ENCODE measurements at regions not wholly inside any gene's neighbourhood (a gene's known extent, or its start where the extent isn't known, plus 50 kb on each side); places are given as distances from the start of the nearest gene placed in this dataset.

DNA sequence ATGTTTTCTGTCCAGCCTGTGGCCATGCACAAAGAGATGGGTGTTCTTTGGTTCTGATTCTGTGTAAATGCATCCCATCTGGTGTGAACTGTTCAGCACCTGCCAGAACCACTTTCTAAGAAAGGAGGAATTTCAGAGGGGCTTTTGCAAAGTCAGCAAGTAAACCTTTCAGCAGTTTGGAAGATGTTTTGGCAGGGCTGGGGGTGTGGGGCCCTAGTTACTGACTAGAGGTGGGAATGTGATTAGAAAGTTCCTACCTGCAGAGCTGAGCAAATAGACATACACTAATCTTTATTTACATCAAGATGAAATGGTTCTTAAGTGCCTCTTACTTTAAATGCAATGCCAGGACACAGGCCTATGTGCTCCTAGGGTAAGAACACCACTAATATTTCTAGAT, 378.1 kb upstream of the USP24 start:
- Histone ChIP-seq H3K9ac (ENCODE audit: low read length in 3 of 3) (no peak overlapping the region), H3K4me3 (ENCODE audit: low read length in 3 of 3) (no peak overlapping the region), H3K36me3 (ENCODE audit: control insufficient read depth in 2 of 3, insufficient read depth in 3 of 3, low read length in 3 of 3) (no peaks in the 10 kb centered on the region), H3K9me3 (ENCODE audit: control insufficient read depth in 2 of 3, insufficient read depth in 1 of 3, low read length in 3 of 3) (peaks cover 0 to 4% (median 0%) of the 10 kb centered on the region in 3 donors), H3K27ac (ENCODE audit: low read depth in 2 of 2, low read length in 2 of 2) (no peak overlapping the region), H3K27me3 (ENCODE audit: control insufficient read depth, insufficient read depth, low read length) (no peaks in the 10 kb centered on the region), H3K4me1 (ENCODE audit: control insufficient read depth in 2 of 3, insufficient read depth in 2 of 3, low read depth in 1 of 3, low read length in 3 of 3) (no peaks in the 10 kb centered on the region)
- FAIRE-seq (no peak), DNase-seq (no peak)
- intact Hi-C loops (cut with DNase I), result no loop called here
- TF ChIP-seq, protein P1, sequence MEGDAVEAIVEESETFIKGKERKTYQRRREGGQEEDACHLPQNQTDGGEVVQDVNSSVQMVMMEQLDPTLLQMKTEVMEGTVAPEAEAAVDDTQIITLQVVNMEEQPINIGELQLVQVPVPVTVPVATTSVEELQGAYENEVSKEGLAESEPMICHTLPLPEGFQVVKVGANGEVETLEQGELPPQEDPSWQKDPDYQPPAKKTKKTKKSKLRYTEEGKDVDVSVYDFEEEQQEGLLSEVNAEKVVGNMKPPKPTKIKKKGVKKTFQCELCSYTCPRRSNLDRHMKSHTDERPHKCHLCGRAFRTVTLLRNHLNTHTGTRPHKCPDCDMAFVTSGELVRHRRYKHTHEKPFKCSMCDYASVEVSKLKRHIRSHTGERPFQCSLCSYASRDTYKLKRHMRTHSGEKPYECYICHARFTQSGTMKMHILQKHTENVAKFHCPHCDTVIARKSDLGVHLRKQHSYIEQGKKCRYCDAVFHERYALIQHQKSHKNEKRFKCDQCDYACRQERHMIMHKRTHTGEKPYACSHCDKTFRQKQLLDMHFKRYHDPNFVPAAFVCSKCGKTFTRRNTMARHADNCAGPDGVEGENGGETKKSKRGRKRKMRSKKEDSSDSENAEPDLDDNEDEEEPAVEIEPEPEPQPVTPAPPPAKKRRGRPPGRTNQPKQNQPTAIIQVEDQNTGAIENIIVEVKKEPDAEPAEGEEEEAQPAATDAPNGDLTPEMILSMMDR (IDR thresholded peaks at IDR 0.05; ENCODE audit: borderline replicate concordance, extremely low read depth, insufficient read depth), result no peak

DNA sequence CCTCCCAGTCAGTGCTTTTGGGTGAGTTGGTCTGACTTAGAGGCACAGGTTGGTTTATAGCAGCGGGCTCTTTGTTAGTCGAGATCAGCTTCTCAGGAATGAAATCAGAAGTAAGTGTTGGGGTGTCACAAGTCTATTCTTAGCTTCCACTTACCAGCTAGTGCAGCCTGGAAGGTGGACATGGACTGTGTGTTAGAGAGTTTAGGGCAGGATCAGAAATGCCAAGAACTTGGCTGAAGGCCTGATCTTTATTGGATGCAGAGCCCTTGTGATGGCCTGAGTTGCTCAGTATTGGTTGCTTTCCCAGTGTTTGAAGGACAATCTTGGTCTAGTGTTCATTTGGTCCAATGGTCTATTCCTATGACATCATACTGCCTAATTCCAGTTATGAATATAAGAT, 377.0 kb upstream of the USP24 start:
- no peak overlapping the region for H3K9ac ChIP-seq (ENCODE audit: low read length in 3 of 3)
- intact Hi-C loops (cut with DNase I), result no loop called here
- no peak overlapping the region for H3K4me3 ChIP-seq (ENCODE audit: low read length in 3 of 3)
- H3K36me3 ChIP-seq (ENCODE audit: control insufficient read depth in 2 of 3, insufficient read depth in 3 of 3, low read length in 3 of 3), result no peaks in the 10 kb centered on the region
- no peak overlapping the region for H3K27ac ChIP-seq (ENCODE audit: low read depth in 2 of 2, low read length in 2 of 2)
- TF ChIP-seq, protein P1 (IDR thresholded peaks at IDR 0.05; ENCODE audit: borderline replicate concordance, extremely low read depth, insufficient read depth), result no peak
- FAIRE-seq (no peak), DNase-seq (no peak)
- no peaks in the 10 kb centered on the region for H3K4me1 ChIP-seq (ENCODE audit: control insufficient read depth in 2 of 3, insufficient read depth in 2 of 3, low read depth in 1 of 3, low read length in 3 of 3)
- H3K9me3 ChIP-seq (ENCODE audit: control insufficient read depth in 2 of 3, insufficient read depth in 1 of 3, low read length in 3 of 3), result peaks cover 0 to 3% (median 0%) of the 10 kb centered on the region in 3 donors
- H3K27me3 ChIP-seq (ENCODE audit: control insufficient read depth, insufficient read depth, low read length), result no peaks in the 10 kb centered on the region

DNA sequence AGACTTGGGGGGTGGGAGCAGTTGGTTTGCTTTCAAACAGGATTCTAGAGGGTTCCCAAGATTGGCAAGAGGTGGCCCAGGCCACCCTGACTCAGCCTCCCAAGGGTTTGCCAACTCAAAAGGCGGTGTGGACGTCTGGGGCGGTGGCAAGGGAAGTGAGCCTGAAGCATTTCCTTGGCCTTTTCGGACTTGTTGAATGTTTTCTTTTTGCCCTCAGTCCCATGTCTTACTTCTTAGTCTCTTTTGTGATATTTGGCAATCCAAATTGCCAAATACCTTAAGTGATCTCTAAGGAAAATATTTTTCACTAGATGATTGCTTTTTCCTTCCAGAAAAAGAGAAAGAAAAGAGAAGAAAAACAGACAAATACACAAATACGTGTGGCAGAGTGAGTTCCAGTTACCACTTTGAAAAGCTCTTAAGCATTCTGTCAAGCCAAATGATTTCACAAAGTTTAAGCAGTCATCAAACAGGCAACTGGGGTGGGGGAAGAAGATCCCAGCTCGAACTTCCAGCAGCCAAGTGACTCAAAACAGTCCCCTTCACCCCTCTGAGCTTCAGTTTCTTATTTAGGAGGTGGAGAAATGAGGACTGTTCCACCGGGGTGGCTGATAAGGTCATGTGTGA, 374.6 kb upstream of the USP24 start:
- Histone ChIP-seq H3K27ac (ENCODE audit: low read depth in 2 of 2, low read length in 2 of 2) (no peak overlapping the region), H3K36me3 (ENCODE audit: control insufficient read depth in 2 of 3, insufficient read depth in 3 of 3, low read length in 3 of 3) (no peaks in the 10 kb centered on the region), H3K4me3 (ENCODE audit: low read length in 3 of 3) (no peak overlapping the region), H3K27me3 (ENCODE audit: control insufficient read depth, insufficient read depth, low read length) (no peaks in the 10 kb centered on the region), H3K9ac (ENCODE audit: low read length in 3 of 3) (no peak overlapping the region), H3K4me1 (ENCODE audit: control insufficient read depth in 2 of 3, insufficient read depth in 2 of 3, low read depth in 1 of 3, low read length in 3 of 3) (no peaks in the 10 kb centered on the region), H3K9me3 (ENCODE audit: control insufficient read depth in 2 of 3, insufficient read depth in 1 of 3, low read length in 3 of 3) (no peaks in the 10 kb centered on the region)
- DNase-seq (no peak), FAIRE-seq (no peak)
- TF ChIP-seq, protein P1 (IDR thresholded peaks at IDR 0.05; ENCODE audit: borderline replicate concordance, extremely low read depth, insufficient read depth), result no peak
- intact Hi-C loops (cut with DNase I), result no loop called here

DNA sequence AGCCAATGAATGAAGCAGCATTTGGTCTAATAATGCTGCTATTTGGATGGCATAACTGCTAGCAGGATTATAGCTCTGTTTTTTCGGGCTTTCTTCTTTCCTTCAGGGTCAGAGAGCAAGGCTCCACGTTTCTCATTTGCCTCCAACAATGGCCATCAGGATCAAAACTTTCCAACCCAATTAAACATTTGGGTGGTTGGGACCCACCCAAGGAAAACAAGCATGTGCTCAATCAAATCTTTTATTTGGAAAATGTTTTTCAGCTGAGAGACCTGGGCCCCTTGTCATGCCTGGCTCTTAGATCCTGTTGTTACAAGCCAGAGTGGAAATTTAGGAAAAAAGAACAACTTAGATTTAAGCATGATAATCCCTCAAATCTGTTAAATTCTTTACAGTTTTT, 373.1 kb upstream of the USP24 start:
- intact Hi-C loops (cut with DNase I), result no loop called here

More for the DNA sequence above, 373.1 kb upstream of the USP24 start:
- FAIRE-seq (no peak), DNase-seq (peak in 1 of 5 donors; percentile 46)
- Histone ChIP-seq H3K36me3 (ENCODE audit: control insufficient read depth in 2 of 3, insufficient read depth in 3 of 3, low read length in 3 of 3) (no peaks in the 10 kb centered on the region), H3K27ac (ENCODE audit: low read depth in 2 of 2, low read length in 2 of 2) (no peak overlapping the region), H3K9ac (ENCODE audit: low read length in 3 of 3) (no peak overlapping the region), H3K27me3 (ENCODE audit: control insufficient read depth, insufficient read depth, low read length) (no peaks in the 10 kb centered on the region), H3K4me3 (ENCODE audit: low read length in 3 of 3) (no peak overlapping the region), H3K4me1 (ENCODE audit: control insufficient read depth in 2 of 3, insufficient read depth in 2 of 3, low read depth in 1 of 3, low read length in 3 of 3) (no peaks in the 10 kb centered on the region), H3K9me3 (ENCODE audit: control insufficient read depth in 2 of 3, insufficient read depth in 1 of 3, low read length in 3 of 3) (no peaks in the 10 kb centered on the region)
- TF ChIP-seq, protein P1 (IDR thresholded peaks at IDR 0.05; ENCODE audit: borderline replicate concordance, extremely low read depth, insufficient read depth), result no peak

Measured in kidney (tissue), 13 donors.